OCI-LY7 (cell line): ENCODE measurements at regions not wholly inside any gene's neighbourhood (a gene's known extent, or its start where the extent isn't known, plus 50 kb on each side); places are given as distances from the start of the nearest gene placed in this dataset.

ENCODE experiments used
- CTCF ChIP-seq: fragments of 200-600 bp; sonication (generic); conservative IDR thresholded peaks from 2 replicates; pipeline ENCODE4 v1.5.1; 2014; ENCODE audit warnings: mild to moderate bottlenecking, antibody characterized with exemption, low read length, moderate library complexity, mixed read lengths
- EZH2phosphoT487 ChIP-seq: fragments of 200-600 bp; sonication (generic); IDR thresholded peaks from 2 replicates; pipeline ENCODE4 v1.6.1; 2018; ENCODE audit warnings: low read depth, borderline replicate concordance, mild to moderate bottlenecking, mixed run types, antibody characterized with exemption, low read length, moderate library complexity, mixed read lengths

DNA sequence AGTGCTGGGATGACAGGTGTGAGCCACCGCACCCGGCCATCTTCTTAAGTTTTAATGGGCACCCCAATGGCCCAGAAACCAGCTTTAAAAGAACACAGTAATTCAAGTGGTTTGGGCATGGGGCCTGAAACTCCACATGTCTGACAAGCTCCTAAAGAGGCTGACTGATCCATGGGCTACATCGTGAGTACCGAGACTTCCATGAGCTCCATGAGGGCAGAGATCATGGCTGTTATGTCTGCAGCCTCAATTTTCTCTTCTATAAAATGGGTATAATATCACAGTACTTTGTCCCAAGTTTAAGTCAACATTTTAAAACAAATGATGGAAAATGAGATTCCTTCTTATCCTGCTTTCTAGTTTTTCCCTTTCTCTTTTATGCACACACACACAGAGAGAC lies 397.6 kb upstream of the MAF start:
- TF ChIP-seq CTCF = no peak
- no peak for TF ChIP-seq EZH2phosphoT487
